Muscle of leg (tissue), 3 donors: ENCODE measurements at regions not wholly inside any gene's neighbourhood (a gene's known extent, or its start where the extent isn't known, plus 50 kb on each side); places are given as distances from the start of the nearest gene placed in this dataset.

Experiments
- DNase-seq: peaks from one replicate; pipeline ENCODE4 v3.0.0; 2013
- H3K27ac ChIP-seq: one replicate; pipeline ENCODE4 v1.5.1; 2013; ENCODE audit warnings: mild to moderate bottlenecking, low read length, control low read depth
- H3K27me3 ChIP-seq: one replicate; pipeline ENCODE4 v1.6.1; 2013; ENCODE audit warnings: low read length; ENCODE audit not compliant: control insufficient read depth, insufficient read depth
- H3K36me3 ChIP-seq: one replicate; pipeline ENCODE4 v1.6.1; 2013; ENCODE audit warnings: low read length; ENCODE audit not compliant: control insufficient read depth, insufficient read depth
- H3K4me1 ChIP-seq: one replicate; pipeline ENCODE4 v1.6.1; 2013; ENCODE audit warnings: low read length; ENCODE audit not compliant: control insufficient read depth, insufficient read depth
- H3K4me3 ChIP-seq: one replicate; pipeline ENCODE4 v1.5.1; 2013; ENCODE audit warnings: low read length, control low read depth
- H3K9me3 ChIP-seq: replicated peaks from 2 replicates; pipeline ENCODE4 v1.6.1; 2013; ENCODE audit warnings: low read depth, low read length; ENCODE audit not compliant: control insufficient read depth
- whole genome bisulfite sequencing: methylation state at CpG from one replicate; pipeline ENCODE4 v1.1.5; 2013; ENCODE audit warnings: missing lambda C conversion rate; ENCODE audit not compliant: insufficient coverage; 5-methylcytosine and 5-hydroxymethylcytosine counted together

DNA sequence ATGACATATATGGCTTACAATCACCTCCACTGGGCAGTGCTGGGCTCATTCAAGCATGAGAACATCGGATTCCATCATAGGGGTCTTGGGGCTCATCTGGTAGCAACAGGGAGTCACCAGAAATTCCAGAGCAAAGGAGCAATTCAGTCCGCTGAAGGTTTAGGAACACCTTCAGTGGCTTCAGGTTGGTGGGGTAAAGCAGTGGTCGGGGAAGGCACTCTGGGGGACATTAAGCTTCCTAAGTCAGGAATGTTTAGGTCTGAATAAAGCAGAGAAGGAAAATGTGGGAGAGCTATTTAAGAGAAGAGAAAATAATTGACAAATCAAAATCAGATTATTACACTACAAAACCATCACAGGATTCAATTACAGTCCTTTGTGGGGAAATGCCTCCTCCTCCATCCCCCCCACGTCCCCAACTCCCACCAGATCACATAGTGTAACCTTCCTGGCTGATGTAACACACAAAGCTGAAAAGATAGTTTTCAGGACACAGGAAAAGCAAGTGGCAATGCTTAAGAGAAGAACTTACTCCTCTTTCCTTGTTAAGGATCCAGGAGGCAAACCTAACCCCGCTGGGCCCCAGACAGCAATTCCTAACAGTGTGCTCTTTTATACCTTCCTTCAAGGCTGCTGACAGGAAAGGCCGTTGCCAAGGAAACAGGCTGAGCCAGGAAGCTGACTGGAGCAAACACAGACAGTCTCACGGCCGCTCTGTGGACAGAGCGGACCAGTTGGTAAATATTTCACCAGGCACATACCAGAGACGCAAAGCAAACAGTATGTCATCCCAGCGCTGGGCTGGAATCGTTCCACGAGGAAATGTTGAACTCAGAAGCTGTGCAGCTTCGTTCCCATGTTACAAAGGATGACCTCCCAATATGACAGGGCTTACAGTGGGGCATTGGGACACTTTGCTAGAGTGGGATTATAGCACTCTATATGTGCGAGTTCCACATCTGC, 57.5 kb upstream of the LMCD1 start:
- Histone ChIP-seq H3K36me3 (no peaks in the 10 kb centered on the region), H3K4me1 (peaks cover 25% of the 10 kb centered on the region), H3K4me3 (peak overlapping the region; percentile 3), H3K9me3 (no peaks in the 10 kb centered on the region), H3K27ac (peak overlapping the region; percentile 94), H3K27me3 (no peaks in the 10 kb centered on the region)
- WGBS: 12% methylated on average over 9 of the region's 15 CpGs
- peak; percentile 96 for DNase-seq

DNA sequence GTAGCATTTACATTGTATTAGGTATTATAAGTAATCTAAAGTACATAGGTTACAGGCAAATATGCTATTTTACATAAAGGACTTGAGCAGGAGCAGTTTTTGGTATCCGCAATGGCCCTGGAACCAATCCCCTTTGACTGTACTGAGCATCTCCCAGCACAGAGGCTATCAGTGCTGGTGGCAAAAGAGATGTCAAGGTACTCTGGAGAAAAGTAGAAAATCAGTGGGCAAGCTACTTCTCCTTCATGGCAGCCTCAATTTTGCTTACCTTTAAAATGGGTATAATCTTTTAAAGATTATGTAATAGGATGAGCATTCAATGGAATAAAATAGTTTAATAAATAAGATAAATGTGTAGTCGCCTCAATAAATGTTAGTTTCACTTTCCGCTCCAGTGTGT, 56.7 kb upstream of the LMCD1 start:
- Histone ChIP-seq H3K4me3 (no peak overlapping the region), H3K27ac (peak overlapping the region; percentile 94), H3K9me3 (no peaks in the 10 kb centered on the region), H3K4me1 (peaks cover 25% of the 10 kb centered on the region), H3K36me3 (no peaks in the 10 kb centered on the region), H3K27me3 (no peaks in the 10 kb centered on the region)
- no peak for DNase-seq
- no CpG with 5 or more reads among the region's 3 CpGs for WGBS

DNA sequence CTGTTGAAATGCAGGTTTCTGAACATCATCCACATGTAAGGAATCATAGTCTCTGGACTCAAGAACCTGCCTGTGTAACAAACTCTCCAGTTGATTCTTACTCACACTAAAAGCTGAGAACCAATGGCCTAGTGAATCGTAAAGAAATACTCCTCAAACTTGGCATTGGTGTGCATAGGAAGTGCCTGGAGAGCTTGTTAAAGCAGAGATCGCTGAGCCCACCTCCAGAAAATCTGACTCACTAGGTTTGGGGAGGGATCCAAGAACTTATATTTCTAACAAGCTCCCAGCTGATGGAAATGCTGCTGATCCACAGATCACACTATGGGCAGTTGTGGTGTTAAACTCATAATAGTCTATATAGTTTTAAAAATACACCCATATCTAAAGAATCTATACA, 55.8 kb upstream of the LMCD1 start:
- WGBS: no CpG with 5 or more reads among the region's 2 CpGs
- Histone ChIP-seq H3K4me1 (peaks cover 25% of the 10 kb centered on the region), H3K27ac (peak overlapping the region; percentile 68), H3K4me3 (no peak overlapping the region), H3K9me3 (no peaks in the 10 kb centered on the region), H3K27me3 (no peaks in the 10 kb centered on the region), H3K36me3 (no peaks in the 10 kb centered on the region)
- peak; percentile 97 for DNase-seq

DNA sequence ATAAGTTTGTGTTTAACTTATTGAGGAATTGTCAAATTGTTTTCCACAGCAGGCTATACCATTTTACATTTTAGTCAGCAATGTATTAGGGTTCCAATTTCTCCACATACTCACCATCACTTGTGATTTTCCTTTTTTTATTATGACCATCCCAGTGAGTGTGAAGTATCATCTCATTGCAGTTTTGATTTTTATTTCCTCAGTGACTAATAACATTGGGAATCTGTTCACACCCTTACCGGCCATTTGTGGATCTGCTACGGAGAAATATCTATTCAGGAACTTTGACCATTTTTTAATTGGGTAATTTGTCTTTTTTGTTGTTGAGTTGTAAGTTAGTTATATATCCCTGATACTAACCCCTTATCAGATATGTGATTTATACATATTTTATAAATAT, 54.8 kb upstream of the LMCD1 start:
- no peaks in the 10 kb centered on the region for H3K36me3 ChIP-seq
- no peak for DNase-seq
- H3K27me3 ChIP-seq: no peaks in the 10 kb centered on the region
- H3K9me3 ChIP-seq: no peaks in the 10 kb centered on the region
- H3K4me1 ChIP-seq: peaks cover 25% of the 10 kb centered on the region
- WGBS: no CpG with 5 or more reads among the region's 2 CpGs
- H3K27ac ChIP-seq: no peak overlapping the region
- H3K4me3 ChIP-seq: no peak overlapping the region

DNA sequence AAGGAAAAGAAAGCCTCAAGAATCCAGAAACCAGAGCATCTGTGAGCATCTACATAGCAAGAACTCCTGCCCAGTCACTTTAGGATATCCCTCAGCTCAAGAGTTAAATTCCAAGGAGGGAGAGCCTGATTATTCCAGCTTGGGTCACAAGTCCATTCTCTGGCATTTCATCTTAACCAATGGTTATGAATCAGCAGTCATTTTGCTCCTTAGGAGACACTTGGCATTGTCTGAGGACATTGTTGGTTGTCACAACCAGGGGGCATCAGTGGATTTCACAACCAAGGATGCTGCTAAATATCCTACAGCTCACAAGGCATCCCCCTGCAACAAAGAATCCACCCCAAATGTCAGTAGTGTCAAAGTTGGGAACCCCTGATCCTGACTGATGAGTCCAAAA, 51.0 kb upstream of the LMCD1 start:
- Histone ChIP-seq H3K27me3 (no peaks in the 10 kb centered on the region), H3K4me3 (no peak overlapping the region), H3K4me1 (peaks cover 3% of the 10 kb centered on the region), H3K36me3 (no peaks in the 10 kb centered on the region), H3K9me3 (no peaks in the 10 kb centered on the region), H3K27ac (no peak overlapping the region)
- no peak for DNase-seq

DNA sequence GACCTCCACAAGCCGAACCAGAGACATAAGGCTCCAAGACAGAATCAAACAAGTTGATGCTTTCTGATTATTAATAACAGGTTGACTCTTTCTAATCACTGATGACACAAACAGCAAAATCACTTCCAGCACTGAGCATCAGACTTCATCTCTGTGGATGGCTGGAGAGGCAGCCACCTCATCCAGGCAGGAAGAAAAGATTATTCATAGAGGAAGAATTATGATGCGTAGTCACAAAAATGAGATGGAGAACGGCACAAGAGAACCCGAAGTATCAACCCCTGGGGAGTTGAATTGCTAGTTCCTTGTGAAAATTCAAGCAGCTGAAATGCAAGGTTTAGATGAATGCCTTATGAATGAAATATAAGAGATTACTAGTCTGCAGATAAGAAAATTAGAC, 49.9 kb upstream of the LMCD1 start:
- Histone ChIP-seq H3K27ac (no peak overlapping the region), H3K36me3 (no peaks in the 10 kb centered on the region), H3K4me1 (no peaks in the 10 kb centered on the region), H3K4me3 (no peak overlapping the region), H3K27me3 (no peaks in the 10 kb centered on the region), H3K9me3 (no peaks in the 10 kb centered on the region)
- DNase-seq: no peak
- WGBS: 49% methylated on average over 3 of the region's 4 CpGs
